ENCODE measurements at regions not wholly inside any gene's neighbourhood (a gene's known extent, or its start where the extent isn't known, plus 50 kb on each side); places are given as distances from the start of the nearest gene placed in this dataset.

DNA sequence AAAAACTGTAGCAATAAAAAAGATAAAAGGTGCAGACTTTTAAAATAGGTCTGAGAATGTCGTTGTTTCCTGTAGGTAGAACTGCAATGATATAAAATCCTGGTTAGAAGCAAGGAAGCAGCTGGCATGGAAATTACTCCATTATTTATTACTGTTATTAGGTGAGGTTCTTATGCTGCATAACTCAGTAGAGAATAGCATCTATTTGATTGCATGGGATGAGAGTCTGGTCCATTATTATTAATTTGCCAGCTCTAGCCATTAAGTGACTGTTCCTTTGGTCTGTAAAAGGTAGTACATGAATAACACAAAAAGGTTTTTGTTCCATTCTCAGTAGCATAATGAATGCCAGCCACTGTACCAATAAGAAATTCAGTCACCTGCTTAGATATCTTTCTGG lies 358.6 kb downstream of the RBM43 start:
- Histone ChIP-seq H3K9me3 (ENCODE audit: low read depth) (no peaks in the 10 kb centered on the region), H3K79me2 (no peaks in the 10 kb centered on the region), H3K27me3 (no peaks in the 10 kb centered on the region), H3K27ac (no peak overlapping the region), H2AFZ (no peak overlapping the region), H3K36me3 (replicated peaks; ENCODE audit: insufficient read depth, low read depth) (no peaks in the 10 kb centered on the region), H3K4me2 (no peak overlapping the region), H3K4me1 (ENCODE audit: insufficient read depth) (no peaks in the 10 kb centered on the region), H4K20me1 (ENCODE audit: insufficient read depth, poor library complexity, severe bottlenecking) (no peaks in the 10 kb centered on the region), H3K9me2 (replicated peaks; ENCODE audit: insufficient read depth) (no peaks in the 10 kb centered on the region), H3K4me3 (no peak overlapping the region)
- WGBS (ENCODE audit: low lambda C conversion rate, missing lambda C conversion rate): 77% methylated on average over 1 of the region's 1 CpG
- no peak for DNase-seq (ENCODE audit: low spot score)
- TF ChIP-seq EZH2phosphoT487 (IDR thresholded peaks at IDR 0.05; ENCODE audit: low read depth, severe bottlenecking, unreplicated experiment) (no peak), CTCF (IDR thresholded peaks at IDR 0.05; ENCODE audit: poor library complexity) (no peak), EZH2 (IDR thresholded peaks at IDR 0.05; ENCODE audit: borderline replicate concordance) (no peak)

DNA sequence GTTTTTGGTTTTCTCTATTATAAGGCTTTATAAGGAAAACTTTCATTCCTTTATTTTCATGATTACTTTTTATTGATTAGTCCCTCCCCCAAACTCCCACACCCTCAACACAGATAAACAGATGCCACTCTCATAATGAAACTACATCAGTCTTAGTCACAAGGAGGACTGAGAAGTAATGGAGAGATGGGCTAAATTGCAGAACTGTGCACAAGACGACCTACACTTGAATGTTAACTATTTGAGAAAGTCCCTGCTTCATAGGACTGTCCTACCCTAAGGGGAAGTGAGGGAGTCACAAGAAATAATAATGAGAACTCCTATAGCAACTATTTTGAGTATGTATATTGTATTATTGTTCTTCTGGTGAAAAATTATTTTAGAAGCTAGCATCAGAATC lies 360.8 kb downstream of the RBM43 start:
- H3K36me3 ChIP-seq (replicated peaks; ENCODE audit: insufficient read depth, low read depth): no peaks in the 10 kb centered on the region
- H3K27me3 ChIP-seq: no peaks in the 10 kb centered on the region
- H2AFZ ChIP-seq: no peak overlapping the region
- WGBS (ENCODE audit: low lambda C conversion rate, missing lambda C conversion rate): 57% methylated on average over 1 of the region's 1 CpG
- TF ChIP-seq EZH2 (IDR thresholded peaks at IDR 0.05; ENCODE audit: borderline replicate concordance) (no peak), CTCF (IDR thresholded peaks at IDR 0.05; ENCODE audit: poor library complexity) (no peak), EZH2phosphoT487 (IDR thresholded peaks at IDR 0.05; ENCODE audit: low read depth, severe bottlenecking, unreplicated experiment) (no peak)
- H4K20me1 ChIP-seq (ENCODE audit: insufficient read depth, poor library complexity, severe bottlenecking): no peaks in the 10 kb centered on the region
- no peaks in the 10 kb centered on the region for H3K9me3 ChIP-seq (ENCODE audit: low read depth)
- no peaks in the 10 kb centered on the region for H3K79me2 ChIP-seq
- H3K9me2 ChIP-seq (replicated peaks; ENCODE audit: insufficient read depth): no peaks in the 10 kb centered on the region
- no peak for DNase-seq (ENCODE audit: low spot score)
- H3K27ac ChIP-seq: no peak overlapping the region
- H3K4me2 ChIP-seq: no peak overlapping the region
- H3K4me1 ChIP-seq (ENCODE audit: insufficient read depth): no peaks in the 10 kb centered on the region
- H3K4me3 ChIP-seq: no peak overlapping the region

GRCh38 chr2:150895968-150896367 lies 365.7 kb downstream of the RBM43 start:
- Histone ChIP-seq H3K4me2 (no peak overlapping the region), H3K9me3 (ENCODE audit: low read depth) (no peaks in the 10 kb centered on the region), H4K20me1 (ENCODE audit: insufficient read depth, poor library complexity, severe bottlenecking) (no peaks in the 10 kb centered on the region), H3K79me2 (no peaks in the 10 kb centered on the region), H3K4me1 (ENCODE audit: insufficient read depth) (no peaks in the 10 kb centered on the region), H3K4me3 (no peak overlapping the region), H3K36me3 (replicated peaks; ENCODE audit: insufficient read depth, low read depth) (no peaks in the 10 kb centered on the region), H3K9me2 (replicated peaks; ENCODE audit: insufficient read depth) (no peaks in the 10 kb centered on the region), H3K27ac (no peak overlapping the region), H2AFZ (no peak overlapping the region), H3K27me3 (no peaks in the 10 kb centered on the region)
- WGBS (ENCODE audit: low lambda C conversion rate, missing lambda C conversion rate): 100% methylated on average over 1 of the region's 1 CpG
- no peak for TF ChIP-seq EZH2 (IDR thresholded peaks at IDR 0.05; ENCODE audit: borderline replicate concordance)
- TF ChIP-seq EZH2phosphoT487 (IDR thresholded peaks at IDR 0.05; ENCODE audit: low read depth, severe bottlenecking, unreplicated experiment): no peak
- TF ChIP-seq CTCF (IDR thresholded peaks at IDR 0.05; ENCODE audit: poor library complexity): no peak
- no peak for DNase-seq (ENCODE audit: low spot score)

DNA sequence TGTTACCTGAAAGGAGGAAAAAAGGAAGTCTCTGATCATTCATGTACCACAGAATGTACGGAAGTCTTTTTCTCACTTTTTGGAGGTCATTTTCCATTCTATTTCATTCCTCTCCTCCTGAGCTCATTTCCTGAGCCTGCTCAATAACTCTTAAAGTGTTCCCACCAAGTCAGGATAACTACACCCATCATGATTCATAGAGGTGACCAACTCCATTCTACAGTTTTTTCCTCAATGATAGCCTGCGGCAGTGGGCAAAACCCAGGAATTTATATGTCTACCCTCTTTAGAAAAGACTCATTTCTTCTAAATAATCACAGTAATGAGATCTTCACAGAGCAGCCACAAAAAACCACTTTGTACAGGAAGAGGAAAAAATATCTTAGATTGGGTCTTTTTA lies 372.5 kb downstream of the RBM43 start:
- H3K27ac ChIP-seq: no peak overlapping the region
- H3K36me3 ChIP-seq (replicated peaks; ENCODE audit: insufficient read depth, low read depth): no peaks in the 10 kb centered on the region
- H3K9me2 ChIP-seq (replicated peaks; ENCODE audit: insufficient read depth): no peaks in the 10 kb centered on the region
- H3K4me2 ChIP-seq: no peak overlapping the region
- TF ChIP-seq CTCF (IDR thresholded peaks at IDR 0.05; ENCODE audit: poor library complexity) (no peak), EZH2phosphoT487 (IDR thresholded peaks at IDR 0.05; ENCODE audit: low read depth, severe bottlenecking, unreplicated experiment) (no peak), EZH2 (IDR thresholded peaks at IDR 0.05; ENCODE audit: borderline replicate concordance) (no peak)
- no peaks in the 10 kb centered on the region for H3K27me3 ChIP-seq
- H2AFZ ChIP-seq: no peak overlapping the region
- peaks cover 8% of the 10 kb centered on the region for H3K4me1 ChIP-seq (ENCODE audit: insufficient read depth)
- no peaks in the 10 kb centered on the region for H3K79me2 ChIP-seq
- no peaks in the 10 kb centered on the region for H4K20me1 ChIP-seq (ENCODE audit: insufficient read depth, poor library complexity, severe bottlenecking)
- no peak overlapping the region for H3K4me3 ChIP-seq
- H3K9me3 ChIP-seq (ENCODE audit: low read depth): no peaks in the 10 kb centered on the region
- no peak for DNase-seq (ENCODE audit: low spot score)
- WGBS (ENCODE audit: low lambda C conversion rate, missing lambda C conversion rate): 95% methylated on average over 2 of the region's 2 CpGs
